ENCODE measurements at regions not wholly inside any gene's neighbourhood (a gene's known extent, or its start where the extent isn't known, plus 50 kb on each side); places are given as distances from the start of the nearest gene placed in this dataset.

DNA sequence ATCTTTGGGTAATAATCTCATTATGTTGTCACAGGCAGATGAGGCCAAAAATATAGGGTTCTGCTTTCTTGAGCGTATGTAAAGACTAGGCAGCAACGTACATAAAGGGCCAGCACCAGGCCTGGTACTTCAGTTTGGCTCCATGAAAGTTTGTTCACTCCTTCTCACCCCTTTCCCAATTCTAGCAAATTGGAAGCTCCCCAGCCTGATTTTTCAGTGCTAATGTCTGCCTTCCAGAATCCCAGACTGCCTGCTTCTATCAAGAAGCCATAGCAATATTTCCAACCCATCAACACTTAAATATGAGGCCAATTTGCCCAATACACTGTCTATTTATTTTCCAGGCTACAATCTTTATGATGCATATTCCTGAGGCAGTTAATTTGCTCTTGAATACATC lies 93.4 kb upstream of the PTPRT start:
- DNase-seq (no peak), ATAC-seq (no peak)
- intact Hi-C loops (cut with DNase I, micrococcal nuclease) = no loop called here
- no peaks in the 10 kb centered on the region for H3K4me1 ChIP-seq (ENCODE audit: low read depth)
- H3K36me3 ChIP-seq (ENCODE audit: low read depth) = no peaks in the 10 kb centered on the region
- H3K4me3 ChIP-seq = no peak overlapping the region
- H3K9me3 ChIP-seq = no peaks in the 10 kb centered on the region
- TF ChIP-seq, protein P1, sequence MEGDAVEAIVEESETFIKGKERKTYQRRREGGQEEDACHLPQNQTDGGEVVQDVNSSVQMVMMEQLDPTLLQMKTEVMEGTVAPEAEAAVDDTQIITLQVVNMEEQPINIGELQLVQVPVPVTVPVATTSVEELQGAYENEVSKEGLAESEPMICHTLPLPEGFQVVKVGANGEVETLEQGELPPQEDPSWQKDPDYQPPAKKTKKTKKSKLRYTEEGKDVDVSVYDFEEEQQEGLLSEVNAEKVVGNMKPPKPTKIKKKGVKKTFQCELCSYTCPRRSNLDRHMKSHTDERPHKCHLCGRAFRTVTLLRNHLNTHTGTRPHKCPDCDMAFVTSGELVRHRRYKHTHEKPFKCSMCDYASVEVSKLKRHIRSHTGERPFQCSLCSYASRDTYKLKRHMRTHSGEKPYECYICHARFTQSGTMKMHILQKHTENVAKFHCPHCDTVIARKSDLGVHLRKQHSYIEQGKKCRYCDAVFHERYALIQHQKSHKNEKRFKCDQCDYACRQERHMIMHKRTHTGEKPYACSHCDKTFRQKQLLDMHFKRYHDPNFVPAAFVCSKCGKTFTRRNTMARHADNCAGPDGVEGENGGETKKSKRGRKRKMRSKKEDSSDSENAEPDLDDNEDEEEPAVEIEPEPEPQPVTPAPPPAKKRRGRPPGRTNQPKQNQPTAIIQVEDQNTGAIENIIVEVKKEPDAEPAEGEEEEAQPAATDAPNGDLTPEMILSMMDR (IDR thresholded peaks at IDR 0.05) = no peak

DNA sequence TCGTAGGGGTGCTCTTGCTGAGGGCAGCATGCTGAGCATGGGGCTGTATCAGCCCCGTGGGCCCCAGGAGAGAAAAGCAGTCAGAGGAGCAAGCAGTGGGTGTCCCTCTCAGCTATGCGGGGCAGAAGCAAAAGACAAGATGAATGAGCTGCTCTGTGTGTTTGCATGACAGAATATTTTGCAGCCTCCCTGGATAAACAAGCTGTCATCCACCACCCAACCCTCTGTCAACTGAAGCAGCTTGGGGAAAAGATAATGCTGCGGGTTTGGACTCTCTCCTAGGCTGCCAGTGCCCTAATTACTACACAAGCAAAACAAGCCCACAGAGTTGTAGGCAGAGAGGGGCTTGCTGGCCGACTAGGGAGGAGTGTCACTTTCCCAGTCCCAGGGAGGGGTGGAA lies 82.3 kb upstream of the PTPRT start:
- ATAC-seq = no peak
- Histone ChIP-seq H3K9me3 (no peaks in the 10 kb centered on the region), H3K4me3 (no peak overlapping the region), H3K4me1 (ENCODE audit: low read depth) (no peaks in the 10 kb centered on the region), H3K36me3 (ENCODE audit: low read depth) (no peaks in the 10 kb centered on the region)
- intact Hi-C loops (cut with DNase I, micrococcal nuclease) = no loop called here
- TF ChIP-seq, protein P1 (IDR thresholded peaks at IDR 0.05) = no peak
- no peak for DNase-seq

- intact Hi-C loops (cut with DNase I, micrococcal nuclease) = no loop called here
- DNase-seq (no peak), ATAC-seq (no peak)
- no peaks in the 10 kb centered on the region for H3K4me1 ChIP-seq (ENCODE audit: low read depth)
- no peaks in the 10 kb centered on the region for H3K36me3 ChIP-seq (ENCODE audit: low read depth)
- TF ChIP-seq, protein P1 (IDR thresholded peaks at IDR 0.05) = no peak
- no peak overlapping the region for H3K4me3 ChIP-seq
- H3K9me3 ChIP-seq = no peaks in the 10 kb centered on the region
Observed at GRCh38 chr20:43265449-43265848, 75.7 kb upstream of the PTPRT start.

DNA sequence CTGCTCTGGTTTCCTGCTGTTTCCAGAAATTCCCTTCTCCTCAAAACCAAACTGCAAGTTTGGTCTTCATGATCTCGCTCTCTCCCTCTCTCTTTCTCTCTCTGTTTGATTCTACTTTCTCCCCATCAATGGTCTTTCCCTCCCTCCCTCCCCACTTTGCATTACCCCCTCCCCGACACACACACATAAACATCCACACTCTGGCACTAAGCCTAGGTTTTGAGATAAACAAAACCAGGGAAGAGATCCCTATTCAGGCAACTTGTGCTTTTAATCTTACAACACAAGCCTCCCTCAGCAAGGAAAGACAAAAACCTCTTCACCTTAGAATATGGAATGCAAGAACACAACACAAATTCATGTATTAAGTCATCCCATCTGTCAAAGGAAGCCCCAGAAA lies 73.5 kb upstream of the PTPRT start:
- intact Hi-C loops (cut with DNase I, micrococcal nuclease) = no loop called here
- Histone ChIP-seq H3K36me3 (ENCODE audit: low read depth) (no peaks in the 10 kb centered on the region), H3K4me3 (no peak overlapping the region), H3K4me1 (ENCODE audit: low read depth) (no peaks in the 10 kb centered on the region), H3K9me3 (no peaks in the 10 kb centered on the region)
- TF ChIP-seq, protein P1 (IDR thresholded peaks at IDR 0.05) = no peak
- DNase-seq (no peak), ATAC-seq (no peak)

DNA sequence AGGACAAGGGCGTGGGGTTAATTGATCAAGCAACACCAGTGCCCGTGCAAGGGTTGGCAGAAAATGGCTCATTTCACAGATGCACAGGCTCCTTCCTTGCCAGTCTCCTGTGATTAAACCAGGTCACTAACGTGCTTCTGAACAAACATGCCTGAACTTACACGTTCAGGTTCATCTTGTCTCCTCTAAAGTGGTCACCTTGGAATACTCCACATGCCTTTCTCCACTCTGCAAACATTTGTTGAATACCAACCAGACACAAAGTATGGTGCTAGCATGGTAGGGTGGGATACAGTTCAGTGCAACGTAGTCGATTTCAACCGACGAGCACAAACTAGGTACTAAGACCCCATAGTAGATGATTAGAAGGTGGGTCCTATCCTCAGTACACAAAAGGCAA lies 72.6 kb upstream of the PTPRT start:
- Histone ChIP-seq H3K36me3 (ENCODE audit: low read depth) (no peaks in the 10 kb centered on the region), H3K4me1 (ENCODE audit: low read depth) (no peaks in the 10 kb centered on the region), H3K9me3 (no peaks in the 10 kb centered on the region), H3K4me3 (no peak overlapping the region)
- no peak for ATAC-seq
- no peak for DNase-seq
- intact Hi-C loops (cut with DNase I, micrococcal nuclease) = no loop called here
- TF ChIP-seq, protein P1 (IDR thresholded peaks at IDR 0.05) = no peak

DNA sequence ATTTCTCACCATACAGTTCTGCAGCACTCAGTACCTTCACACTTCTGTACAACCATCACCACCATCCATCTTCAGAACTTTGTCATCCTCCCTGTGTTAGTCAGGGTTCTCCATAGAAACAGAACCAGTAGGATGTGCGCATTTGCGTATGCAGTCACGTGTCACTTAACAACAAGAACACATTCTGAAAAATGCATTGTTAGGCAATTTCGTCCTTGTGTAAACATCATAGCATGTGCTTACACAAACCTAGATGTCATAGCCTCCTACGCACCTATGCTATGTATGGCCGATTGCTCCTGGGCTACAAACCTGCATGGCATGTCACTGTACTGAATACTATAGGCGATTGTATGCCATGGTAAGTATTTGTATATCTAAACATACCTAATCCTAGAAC lies 66.2 kb upstream of the PTPRT start:
- intact Hi-C loops (cut with DNase I, micrococcal nuclease) = no loop called here
- H3K9me3 ChIP-seq = no peaks in the 10 kb centered on the region
- DNase-seq (no peak), ATAC-seq (no peak)
- H3K4me3 ChIP-seq = no peak overlapping the region
- H3K36me3 ChIP-seq (ENCODE audit: low read depth) = no peaks in the 10 kb centered on the region
- TF ChIP-seq, protein P1 (IDR thresholded peaks at IDR 0.05) = no peak
- H3K4me1 ChIP-seq (ENCODE audit: low read depth) = no peaks in the 10 kb centered on the region
